ENCODE measurements at regions not wholly inside any gene's neighbourhood (a gene's known extent, or its start where the extent isn't known, plus 50 kb on each side); places are given as distances from the start of the nearest gene placed in this dataset.

DNA sequence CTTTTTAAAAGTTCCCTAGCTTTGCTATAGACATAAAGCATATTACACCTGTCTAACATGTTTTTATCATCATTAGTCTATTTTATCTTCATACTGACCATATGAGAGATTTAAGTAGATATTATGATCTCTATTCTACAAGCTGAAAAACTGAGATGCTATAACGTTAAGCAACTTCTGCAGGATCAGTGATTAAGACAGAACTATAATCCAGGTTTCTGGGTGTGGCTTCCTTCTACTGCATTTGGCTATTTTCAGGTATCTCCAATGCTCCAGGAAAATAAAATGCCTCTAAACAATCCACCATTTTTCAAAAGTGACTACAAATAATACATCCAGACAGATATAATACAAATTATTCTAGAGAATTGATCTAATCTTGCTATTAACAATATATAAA, 53.4 kb downstream of the RGS2 start:
- TF ChIP-seq POLR2A (IDR thresholded peaks at IDR 0.05): no peak
- no peak for TF ChIP-seq CTCF (IDR thresholded peaks at IDR 0.05)
- DNase-seq (ENCODE audit: low spot score in 2 of 2): no peak
- intact Hi-C loops (cut with DNase I; ENCODE audit: low total_unique reads): no loop called here
- WGBS, 2 donors: 33 to 64% methylated on average over 1 of the region's 1 CpG
- H3K4me3 ChIP-seq (ENCODE audit: low read depth, poor library complexity, severe bottlenecking): no peak overlapping the region

- intact Hi-C loops (cut with DNase I; ENCODE audit: low total_unique reads): no loop called here
- no peak for TF ChIP-seq POLR2A (IDR thresholded peaks at IDR 0.05)
- TF ChIP-seq CTCF (IDR thresholded peaks at IDR 0.05): no peak
- no peak for DNase-seq (ENCODE audit: low spot score in 2 of 2)
- WGBS, 2 donors: 70 to 76% methylated on average over 5 of the region's 5 CpGs
- no peak overlapping the region for H3K4me3 ChIP-seq (ENCODE audit: low read depth, poor library complexity, severe bottlenecking)
These were observed 57.5 kb downstream of the RGS2 start for GRCh38 chr1:192866241-192866868.

- intact Hi-C loops (cut with DNase I; ENCODE audit: low total_unique reads): no loop called here
- WGBS, 2 donors: 86 to 90% methylated on average over 4 of the region's 4 CpGs
- no peak overlapping the region for H3K4me3 ChIP-seq (ENCODE audit: low read depth, poor library complexity, severe bottlenecking)
- no peak for DNase-seq (ENCODE audit: low spot score in 2 of 2)
- TF ChIP-seq CTCF (IDR thresholded peaks at IDR 0.05): no peak
- TF ChIP-seq POLR2A (IDR thresholded peaks at IDR 0.05): no peak
These were observed 58.3 kb downstream of the RGS2 start for GRCh38 chr1:192867180-192867579.

DNA sequence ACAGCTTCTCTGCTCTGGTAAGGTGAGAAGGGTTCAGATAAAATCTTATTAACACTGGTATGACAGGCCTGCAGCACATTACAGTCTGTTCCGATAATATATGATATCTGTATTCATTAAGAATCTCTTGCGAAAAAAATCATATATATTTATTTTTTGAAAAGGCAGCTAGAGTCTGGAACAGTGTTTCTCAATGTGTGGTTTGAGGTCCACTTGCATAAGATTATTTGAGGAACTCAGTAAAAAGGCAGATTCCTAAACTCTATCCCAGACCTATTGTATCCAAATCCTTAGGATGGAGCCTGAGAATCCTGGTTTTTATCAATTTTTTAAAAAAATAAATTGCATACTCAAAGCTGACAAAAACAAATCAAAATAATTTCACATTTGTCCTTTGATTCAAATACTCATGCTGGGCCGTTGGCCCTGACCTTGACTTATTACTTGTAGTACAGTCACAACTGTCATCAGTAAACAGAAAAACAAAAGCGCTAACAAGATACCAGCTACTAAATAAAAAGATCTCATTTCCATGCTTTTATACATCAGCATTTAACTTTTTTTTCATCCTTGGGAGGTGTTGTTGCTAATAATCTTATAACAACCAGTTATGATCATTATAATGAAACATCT, 60.6 kb downstream of the RGS2 start:
- no peak for DNase-seq (ENCODE audit: low spot score in 2 of 2)
- H3K4me3 ChIP-seq (ENCODE audit: low read depth, poor library complexity, severe bottlenecking): no peak overlapping the region
- TF ChIP-seq POLR2A (IDR thresholded peaks at IDR 0.05): no peak
- no peak for TF ChIP-seq CTCF (IDR thresholded peaks at IDR 0.05)
- WGBS, 2 donors: 84 to 88% methylated on average over 4 of the region's 4 CpGs
- intact Hi-C loops (cut with DNase I; ENCODE audit: low total_unique reads): no loop called here

- WGBS, 2 donors: 77 to 87% methylated on average over 3 of the region's 3 CpGs
- DNase-seq (ENCODE audit: low spot score in 2 of 2): no peak
- intact Hi-C loops (cut with DNase I; ENCODE audit: low total_unique reads): no loop called here
- TF ChIP-seq CTCF (IDR thresholded peaks at IDR 0.05) (no peak), POLR2A (IDR thresholded peaks at IDR 0.05) (no peak)
- H3K4me3 ChIP-seq (ENCODE audit: low read depth, poor library complexity, severe bottlenecking): no peak overlapping the region
These were observed 63.2 kb downstream of the RGS2 start for GRCh38 chr1:192872010-192872409.

DNA sequence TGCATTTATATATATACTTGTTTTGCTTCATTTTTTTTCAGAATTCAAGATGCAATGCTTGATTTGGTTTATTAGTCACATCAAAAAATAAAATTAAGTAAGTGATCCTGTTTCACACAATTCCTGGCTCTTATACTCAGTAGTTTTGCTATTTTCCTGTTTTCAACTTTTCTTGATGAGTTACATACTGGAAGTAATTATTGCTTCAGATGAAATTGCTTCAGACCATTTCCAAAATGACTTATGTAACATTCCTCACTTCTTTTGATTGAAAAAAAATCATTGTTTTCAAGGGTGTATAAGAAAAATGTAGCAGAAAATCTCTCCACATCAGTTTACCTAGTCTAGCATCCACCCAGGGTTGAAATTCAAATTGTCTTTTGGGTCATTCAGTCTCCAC, 65.0 kb downstream of the RGS2 start:
- DNase-seq (ENCODE audit: low spot score in 2 of 2): no peak
- TF ChIP-seq POLR2A (IDR thresholded peaks at IDR 0.05) (no peak), CTCF (IDR thresholded peaks at IDR 0.05) (no peak)
- intact Hi-C loops (cut with DNase I; ENCODE audit: low total_unique reads): no loop called here
- H3K4me3 ChIP-seq (ENCODE audit: low read depth, poor library complexity, severe bottlenecking): no peak overlapping the region
